GM19468 (cell line): ENCODE measurements at regions not wholly inside any gene's neighbourhood (a gene's known extent, or its start where the extent isn't known, plus 50 kb on each side); places are given as distances from the start of the nearest gene placed in this dataset.

Source experiments
- ATAC-seq: cut with Tn5 transposase; IDR thresholded peaks from one replicate; pipeline ENCODE4 v1.9.1; 2021; ENCODE audit warnings: mild to moderate bottlenecking, moderate library complexity, moderate number of reproducible peaks; ENCODE audit not compliant: unreplicated experiment; ENCODE audit errors: extremely low read depth

- ATAC-seq: no peak
Measured at GRCh38 chr9:124205686-124206352, 51.9 kb upstream of the NEK6 start.

GRCh38 chr9:124206391-124206790 is 51.4 kb upstream of the NEK6 start:
- no peak for ATAC-seq
